Cardiac fibroblast (primary cell): ENCODE measurements at regions not wholly inside any gene's neighbourhood (a gene's known extent, or its start where the extent isn't known, plus 50 kb on each side); places are given as distances from the start of the nearest gene placed in this dataset.
A peak's percentile ranks its signal among the peaks of the same experiment; 100 is the strongest.

Experiments used
- DNase-seq, 2 donors: peaks; one replicate each; pipeline versions ENCODE4 v3.0.0 to v3.0.0-alpha.2; 2010; ENCODE audit warnings: low read depth in 2 of 2
- H3K4me3 ChIP-seq, 2 donors: replicated peaks in 1 of 2; 1 replicate in 1 of 2; 2 replicates in 1 of 2; pipeline ENCODE4 v1.5.1; 2011; ENCODE audit warnings: low read depth in 2 of 2, low read length in 2 of 2, mild to moderate bottlenecking in 2 of 2, moderate library complexity in 1 of 2
- TF ChIP-seq, protein P1 (sequence below): IDR thresholded peaks from one replicate; pipeline ENCODE4 v1.5.1; 2011; ENCODE audit warnings: low read depth, mild to moderate bottlenecking, low read length, inconsistent platforms

DNA sequence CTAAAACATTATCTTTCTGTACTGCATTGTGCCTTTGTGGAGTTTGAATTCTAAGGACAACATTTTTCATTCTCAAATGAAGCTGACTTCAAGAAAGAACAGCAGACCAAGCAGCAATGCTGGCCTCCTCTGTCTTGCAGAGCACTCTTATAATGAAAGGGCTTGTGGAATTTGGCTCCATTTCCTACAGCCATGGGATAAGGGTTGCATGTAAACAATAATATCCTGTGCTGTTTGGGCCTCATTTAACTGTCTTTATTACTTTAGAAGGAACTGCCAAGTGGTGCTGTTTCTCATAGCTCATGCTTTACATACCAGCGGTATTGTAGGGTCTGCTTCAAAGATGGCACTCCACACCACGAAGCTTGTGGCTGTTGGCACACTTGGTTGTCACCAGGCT, 111.4 kb upstream of the EOLA2 start:
- DNase-seq: peak in 1 of 2 donors; percentile 41
- H3K4me3 ChIP-seq: no peak overlapping the region
- TF ChIP-seq, protein P1, sequence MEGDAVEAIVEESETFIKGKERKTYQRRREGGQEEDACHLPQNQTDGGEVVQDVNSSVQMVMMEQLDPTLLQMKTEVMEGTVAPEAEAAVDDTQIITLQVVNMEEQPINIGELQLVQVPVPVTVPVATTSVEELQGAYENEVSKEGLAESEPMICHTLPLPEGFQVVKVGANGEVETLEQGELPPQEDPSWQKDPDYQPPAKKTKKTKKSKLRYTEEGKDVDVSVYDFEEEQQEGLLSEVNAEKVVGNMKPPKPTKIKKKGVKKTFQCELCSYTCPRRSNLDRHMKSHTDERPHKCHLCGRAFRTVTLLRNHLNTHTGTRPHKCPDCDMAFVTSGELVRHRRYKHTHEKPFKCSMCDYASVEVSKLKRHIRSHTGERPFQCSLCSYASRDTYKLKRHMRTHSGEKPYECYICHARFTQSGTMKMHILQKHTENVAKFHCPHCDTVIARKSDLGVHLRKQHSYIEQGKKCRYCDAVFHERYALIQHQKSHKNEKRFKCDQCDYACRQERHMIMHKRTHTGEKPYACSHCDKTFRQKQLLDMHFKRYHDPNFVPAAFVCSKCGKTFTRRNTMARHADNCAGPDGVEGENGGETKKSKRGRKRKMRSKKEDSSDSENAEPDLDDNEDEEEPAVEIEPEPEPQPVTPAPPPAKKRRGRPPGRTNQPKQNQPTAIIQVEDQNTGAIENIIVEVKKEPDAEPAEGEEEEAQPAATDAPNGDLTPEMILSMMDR: no peak

GRCh38 chrX:150050387-150050786, 112.1 kb upstream of the EOLA2 start:
- no peak for DNase-seq
- TF ChIP-seq, protein P1: no peak
- no peak overlapping the region for H3K4me3 ChIP-seq

DNA sequence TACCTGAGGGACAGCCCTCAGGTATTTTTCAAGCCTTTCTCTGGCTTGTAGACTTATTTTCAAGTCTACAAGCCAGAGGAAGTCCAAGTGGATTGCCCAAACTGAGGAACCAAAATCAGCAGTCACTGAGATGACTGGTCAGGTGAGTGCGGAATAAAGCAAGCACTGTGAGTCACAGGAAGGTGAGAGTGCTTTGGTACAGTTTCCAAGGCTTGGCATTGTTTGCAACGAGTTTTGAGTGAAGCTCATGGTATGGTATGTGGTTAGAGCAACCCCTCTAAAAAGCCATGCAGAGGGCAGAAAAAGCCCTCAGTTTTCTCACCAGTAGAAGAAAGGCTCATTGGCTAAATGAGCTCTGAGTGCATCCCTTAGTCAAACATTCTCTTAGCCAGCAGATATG, 112.8 kb upstream of the EOLA2 start:
- DNase-seq: no peak
- TF ChIP-seq, protein P1: no peak
- no peak overlapping the region for H3K4me3 ChIP-seq

DNA sequence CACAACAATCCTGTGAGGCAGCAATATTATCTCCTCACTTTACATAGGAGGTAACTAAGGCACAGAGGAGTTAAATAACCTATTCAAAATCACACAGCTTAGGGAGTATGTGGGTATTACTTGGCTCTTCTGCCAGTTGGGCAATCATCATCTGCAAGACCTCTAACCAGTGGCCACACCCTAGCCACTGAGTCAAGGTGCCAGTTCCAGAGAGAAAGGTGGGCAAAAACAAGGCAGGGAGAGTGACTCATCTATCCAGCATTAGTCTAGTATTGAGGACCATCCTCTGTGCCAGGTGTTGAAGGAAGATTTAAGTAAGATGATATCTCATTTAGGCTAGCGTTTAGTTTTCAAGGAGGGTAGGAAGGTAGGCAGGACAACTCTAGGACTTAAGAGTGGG, 113.9 kb upstream of the EOLA2 start:
- H3K4me3 ChIP-seq: no peak overlapping the region
- TF ChIP-seq, protein P1: no peak

GRCh38 chrX:150058728-150059127, 120.4 kb upstream of the EOLA2 start:
- H3K4me3 ChIP-seq: no peak overlapping the region
- DNase-seq: peak in 1 of 2 donors; percentile 5
- TF ChIP-seq, protein P1: no peak

More for the DNA sequence above, 113.9 kb upstream of the EOLA2 start:
- no peak for DNase-seq

- TF ChIP-seq, protein P1: no peak
- peak in 1 of 2 donors; percentile 27 for DNase-seq
- no peak overlapping the region for H3K4me3 ChIP-seq
Observed at GRCh38 chrX:150060406-150060805, 122.1 kb upstream of the EOLA2 start.
